ENCODE measurements at regions not wholly inside any gene's neighbourhood (a gene's known extent, or its start where the extent isn't known, plus 50 kb on each side); places are given as distances from the start of the nearest gene placed in this dataset.

GRCh38 chr20:22904386-22904785 is 130.7 kb upstream of the SSTR4 start:
- no peak for DNase-seq
- no peaks in the 10 kb centered on the region for H3K36me3 ChIP-seq

GRCh38 chr20:22904905-22905304 is 130.2 kb upstream of the SSTR4 start:
- DNase-seq: no peak
- H3K27me3 ChIP-seq: no peaks in the 10 kb centered on the region
- no peaks in the 10 kb centered on the region for H3K36me3 ChIP-seq
- TF ChIP-seq CTCF (IDR thresholded peaks at IDR 0.05; ENCODE audit: low read depth, low read length): no peak
- no peaks in the 10 kb centered on the region for H3K9me3 ChIP-seq
- no peaks in the 10 kb centered on the region for H3K4me1 ChIP-seq
- H3K4me3 ChIP-seq (ENCODE audit: low read depth, low read length): no peak overlapping the region

More at GRCh38 chr20:22904386-22904785, 130.7 kb upstream of the SSTR4 start:
- Histone ChIP-seq H3K27me3 (no peaks in the 10 kb centered on the region), H3K9me3 (no peaks in the 10 kb centered on the region), H3K4me1 (no peaks in the 10 kb centered on the region), H3K4me3 (ENCODE audit: low read depth, low read length) (no peak overlapping the region)
- TF ChIP-seq CTCF (IDR thresholded peaks at IDR 0.05; ENCODE audit: low read depth, low read length): no peak

- Histone ChIP-seq H3K4me3 (ENCODE audit: low read depth, low read length) (no peak overlapping the region), H3K36me3 (no peaks in the 10 kb centered on the region), H3K9me3 (no peaks in the 10 kb centered on the region), H3K27me3 (no peaks in the 10 kb centered on the region), H3K4me1 (no peaks in the 10 kb centered on the region)
- TF ChIP-seq CTCF (IDR thresholded peaks at IDR 0.05; ENCODE audit: low read depth, low read length): no peak
- DNase-seq: no peak
These were observed 129.5 kb upstream of the SSTR4 start for GRCh38 chr20:22905658-22906057.

GRCh38 chr20:22908437-22908836 is 126.7 kb upstream of the SSTR4 start:
- no peaks in the 10 kb centered on the region for H3K9me3 ChIP-seq
- DNase-seq: no peak
- no peaks in the 10 kb centered on the region for H3K27me3 ChIP-seq
- H3K4me1 ChIP-seq: no peaks in the 10 kb centered on the region
- H3K36me3 ChIP-seq: no peaks in the 10 kb centered on the region
- H3K4me3 ChIP-seq (ENCODE audit: low read depth, low read length): no peak overlapping the region
- no peak for TF ChIP-seq CTCF (IDR thresholded peaks at IDR 0.05; ENCODE audit: low read depth, low read length)

GRCh38 chr20:22908944-22909343 is 126.2 kb upstream of the SSTR4 start:
- Histone ChIP-seq H3K27me3 (no peaks in the 10 kb centered on the region), H3K9me3 (no peaks in the 10 kb centered on the region), H3K4me1 (no peaks in the 10 kb centered on the region), H3K36me3 (no peaks in the 10 kb centered on the region), H3K4me3 (ENCODE audit: low read depth, low read length) (no peak overlapping the region)
- DNase-seq: no peak
- TF ChIP-seq CTCF (IDR thresholded peaks at IDR 0.05; ENCODE audit: low read depth, low read length): no peak

GRCh38 chr20:22909436-22909835 is 125.7 kb upstream of the SSTR4 start:
- DNase-seq: no peak
- Histone ChIP-seq H3K4me3 (ENCODE audit: low read depth, low read length) (no peak overlapping the region), H3K36me3 (no peaks in the 10 kb centered on the region), H3K27me3 (no peaks in the 10 kb centered on the region), H3K4me1 (no peaks in the 10 kb centered on the region), H3K9me3 (no peaks in the 10 kb centered on the region)
- TF ChIP-seq CTCF (IDR thresholded peaks at IDR 0.05; ENCODE audit: low read depth, low read length): no peak
